ENCODE measurements at regions not wholly inside any gene's neighbourhood (a gene's known extent, or its start where the extent isn't known, plus 50 kb on each side); places are given as distances from the start of the nearest gene placed in this dataset.

DNA sequence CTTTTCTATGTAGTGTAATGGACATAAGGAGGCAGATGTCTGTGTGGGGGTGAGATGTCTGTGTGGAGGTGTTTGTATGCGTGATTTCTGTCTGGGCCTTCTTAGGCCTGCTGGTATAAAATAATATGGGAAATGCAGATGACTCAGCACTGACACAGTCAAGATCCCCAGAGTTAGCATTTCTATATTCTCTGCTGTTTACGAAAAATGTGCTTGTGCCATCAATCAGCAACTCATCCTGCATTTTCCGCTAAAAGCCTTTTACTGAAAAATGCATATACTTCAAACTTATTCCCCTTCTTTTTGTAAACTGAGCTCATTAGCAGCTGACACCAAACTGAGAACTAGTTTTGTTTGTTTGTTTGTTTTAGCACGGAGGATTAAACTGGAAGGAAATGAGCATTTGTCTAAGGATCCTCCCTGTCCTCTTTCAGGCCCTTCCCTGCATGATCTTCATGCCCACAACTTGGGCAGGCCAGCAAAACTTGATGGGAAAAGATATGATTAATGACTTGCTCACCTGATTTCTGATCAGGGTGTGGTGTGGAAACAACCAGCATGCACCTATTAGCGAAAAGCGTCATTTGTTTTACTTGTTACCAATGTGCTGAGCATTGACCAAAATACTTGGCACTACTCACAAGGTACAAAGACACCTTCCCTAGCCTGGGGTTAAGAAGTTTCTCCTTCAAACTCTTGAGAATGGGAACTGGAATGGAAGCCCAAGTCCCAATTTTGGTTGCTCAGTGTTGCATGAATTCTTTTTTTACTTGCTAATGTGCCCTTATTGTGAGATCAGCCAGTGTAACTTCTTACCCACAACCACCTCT lies 77.4 kb downstream of the NDUFS5 start:
- TF ChIP-seq, protein P1, sequence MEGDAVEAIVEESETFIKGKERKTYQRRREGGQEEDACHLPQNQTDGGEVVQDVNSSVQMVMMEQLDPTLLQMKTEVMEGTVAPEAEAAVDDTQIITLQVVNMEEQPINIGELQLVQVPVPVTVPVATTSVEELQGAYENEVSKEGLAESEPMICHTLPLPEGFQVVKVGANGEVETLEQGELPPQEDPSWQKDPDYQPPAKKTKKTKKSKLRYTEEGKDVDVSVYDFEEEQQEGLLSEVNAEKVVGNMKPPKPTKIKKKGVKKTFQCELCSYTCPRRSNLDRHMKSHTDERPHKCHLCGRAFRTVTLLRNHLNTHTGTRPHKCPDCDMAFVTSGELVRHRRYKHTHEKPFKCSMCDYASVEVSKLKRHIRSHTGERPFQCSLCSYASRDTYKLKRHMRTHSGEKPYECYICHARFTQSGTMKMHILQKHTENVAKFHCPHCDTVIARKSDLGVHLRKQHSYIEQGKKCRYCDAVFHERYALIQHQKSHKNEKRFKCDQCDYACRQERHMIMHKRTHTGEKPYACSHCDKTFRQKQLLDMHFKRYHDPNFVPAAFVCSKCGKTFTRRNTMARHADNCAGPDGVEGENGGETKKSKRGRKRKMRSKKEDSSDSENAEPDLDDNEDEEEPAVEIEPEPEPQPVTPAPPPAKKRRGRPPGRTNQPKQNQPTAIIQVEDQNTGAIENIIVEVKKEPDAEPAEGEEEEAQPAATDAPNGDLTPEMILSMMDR (conservative IDR thresholded peaks at IDR 0.05; ENCODE audit: low read depth, low read length): no peak
- TF ChIP-seq EZH2 (IDR thresholded peaks at IDR 0.05; ENCODE audit: borderline replicate concordance, low read depth, low read length, poor library complexity, severe bottlenecking): no peak
